ENCODE measurements at regions not wholly inside any gene's neighbourhood (a gene's known extent, or its start where the extent isn't known, plus 50 kb on each side); places are given as distances from the start of the nearest gene placed in this dataset.

GRCh38 chr3:40990062-40990456 is 209.2 kb upstream of the CTNNB1 start:
- TF ChIP-seq EZH2 (IDR thresholded peaks at IDR 0.05) (no peak), CTCF (IDR thresholded peaks at IDR 0.05) (no peak)

Data from neural progenitor cell (in vitro differentiated cells).